Hematopoietic multipotent progenitor cell treated with erythropoietin and hydrocortisone succinate and interleukin-3 and kit ligand, for 17 days (in vitro differentiated cells): ENCODE measurements at regions not wholly inside any gene's neighbourhood (a gene's known extent, or its start where the extent isn't known, plus 50 kb on each side); places are given as distances from the start of the nearest gene placed in this dataset.
"Not testable (repeated sequence)": the region's sequence is repeated elsewhere in the genome, so short reads cannot be mapped to it uniquely, and the experiment has no call there.

Source experiments
- DNase-seq: peaks from one replicate; pipeline ENCODE4 v3.0.0-alpha.2; 2015; ENCODE audit warnings: low spot score

- no peak for DNase-seq
These were observed 60.9 kb upstream of the TENM4 start for GRCh38 chr11:79501707-79502106.

GRCh38 chr11:79499929-79500328 is 59.1 kb upstream of the TENM4 start:
- DNase-seq = not testable (repeated sequence)

- DNase-seq = no peak
These were observed 57.8 kb upstream of the TENM4 start for GRCh38 chr11:79498667-79499066.

GRCh38 chr11:79493555-79494171 is 52.8 kb upstream of the TENM4 start:
- peak; percentile 29 for DNase-seq

- no peak for DNase-seq
These were observed 51.2 kb upstream of the TENM4 start for GRCh38 chr11:79492008-79492407.
